CD4-positive, alpha-beta T cell (primary cell): ENCODE measurements at regions not wholly inside any gene's neighbourhood (a gene's known extent, or its start where the extent isn't known, plus 50 kb on each side); places are given as distances from the start of the nearest gene placed in this dataset.

Experiments used
- ATAC-seq: fragments of 200-7000 bp; cut with Tn5 transposase; one replicate; pipeline ENCODE4 v1.10.0; 2022; ENCODE audit warnings: mild to moderate bottlenecking; ENCODE audit not compliant: poor library complexity
- CTCF ChIA-PET: fragments of 350-600 bp; sonication (Branson Sonifier 250); formaldehyde crosslinking; loops from one replicate; lab custom pipeline; 2021; ENCODE audit warnings: antibody characterized with exemption, inconsistent platforms; lab: Charles Lee
- POLR2A ChIA-PET: fragments of 350-600 bp; sonication (Branson Sonifier 250); formaldehyde crosslinking; loops from one replicate; lab custom pipeline; 2021; ENCODE audit warnings: antibody characterized with exemption, inconsistent platforms; lab: Charles Lee
- DNase-seq, 14 experiments: peaks; one replicate each; pipeline ENCODE4 v3.0.0-alpha.2; 2013 to 2020; ENCODE audit warnings: mixed read lengths in 2 of 14
- H3K27ac ChIP-seq, 2 donors: one replicate each; pipeline versions ENCODE4 v1.5.1 to v1.7.0; 2013; ENCODE audit warnings: low read length in 2 of 2, low read depth in 1 of 2, mild to moderate bottlenecking in 1 of 2
- H3K27me3 ChIP-seq, 2 experiments: 1 replicate in 1 of 2; 2 replicates in 1 of 2; pipeline versions ENCODE4 v1.6.1 to v1.7.0; 2013; ENCODE audit warnings: low read length in 2 of 2, control low read depth in 1 of 2, mild to moderate bottlenecking in 1 of 2, moderate library complexity in 1 of 2; ENCODE audit not compliant: insufficient read depth in 2 of 2, control insufficient read depth in 1 of 2
- H3K36me3 ChIP-seq: one replicate; pipeline ENCODE4 v1.6.1; 2013; ENCODE audit warnings: low read length, control low read depth; ENCODE audit not compliant: insufficient read depth
- H3K4me1 ChIP-seq: one replicate; pipeline ENCODE4 v1.6.1; 2013; ENCODE audit warnings: low read length, control low read depth; ENCODE audit not compliant: insufficient read depth
- H3K4me3 ChIP-seq: one replicate; pipeline ENCODE4 v1.5.1; 2013; ENCODE audit warnings: mild to moderate bottlenecking, low read length, moderate library complexity
- H3K9me3 ChIP-seq, 2 experiments: 1 replicate in 1 of 2; 2 replicates in 1 of 2; pipeline versions ENCODE4 v1.6.1 to v1.7.0; 2013; ENCODE audit warnings: low read length in 2 of 2, mild to moderate bottlenecking in 2 of 2, control low read depth in 1 of 2, moderate library complexity in 1 of 2; ENCODE audit not compliant: control insufficient read depth in 1 of 2, insufficient read depth in 1 of 2
- H3K27ac Mint-ChIP-seq: one replicate; pipeline ENCODE4 v1.8.0; 2020; ENCODE audit warnings: mixed read lengths
- H3K27me3 Mint-ChIP-seq: one replicate; pipeline ENCODE4 v1.8.0; 2021; ENCODE audit warnings: mixed read lengths
- H3K36me3 Mint-ChIP-seq: one replicate; pipeline ENCODE4 v1.8.0; 2021; ENCODE audit warnings: low read depth, mixed read lengths
- H3K4me1 Mint-ChIP-seq: one replicate; pipeline ENCODE4 v1.8.0; 2021; ENCODE audit warnings: low read depth, mixed read lengths
- H3K4me3 Mint-ChIP-seq: one replicate; pipeline ENCODE4 v1.8.0; 2020; ENCODE audit warnings: mild to moderate bottlenecking, mixed read lengths
- H3K9me3 Mint-ChIP-seq: one replicate; pipeline ENCODE4 v1.8.0; 2020; ENCODE audit warnings: mixed read lengths
- CTCF ChIP-seq: fragments of 200-600 bp; IDR thresholded peaks from one replicate; pipeline ENCODE4 v1.8.0; 2022; ENCODE audit warnings: antibody characterized with exemption, mild to moderate bottlenecking
- intact Hi-C, 2 experiments: fragments of 100-400 bp; cut with DNase I in 1 of 2; cut with micrococcal nuclease in 1 of 2; formaldehyde crosslinking; loops; one replicate each; pipeline versions ENCODE4 v1.15.1 to v1.9.0; 2023 to 2025; cut with DNase I, micrococcal nuclease

- ATAC-seq (no peak), DNase-seq (no peak)
- Histone ChIP-seq H3K27me3 (peaks cover 4 to 15% of the 10 kb centered on the region in 2 experiments), H3K4me1 (no peaks in the 10 kb centered on the region), H3K9me3 (no peaks in the 10 kb centered on the region), H3K4me3 (no peak overlapping the region), H3K27ac (no peak overlapping the region), H3K36me3 (no peaks in the 10 kb centered on the region)
- TF ChIP-seq CTCF, result no peak
- H3K36me3 Mint-ChIP-seq, result no peaks in the 10 kb centered on the region
- ChIA-PET POLR2A (interaction anchor here (0.7 kb wide), 1 partner anchor 541 kb away, joined by 3 read pairs; no protein-coding TSS in a partner anchor), CTCF (no interaction called here)
- peaks cover 4% of the 10 kb centered on the region for H3K9me3 Mint-ChIP-seq
- H3K4me3 Mint-ChIP-seq, result no peak overlapping the region
- no peaks in the 10 kb centered on the region for H3K4me1 Mint-ChIP-seq
- intact Hi-C loops, result no loop called here
- H3K27ac Mint-ChIP-seq, result no peak overlapping the region
- H3K27me3 Mint-ChIP-seq, result peaks cover 50% of the 10 kb centered on the region
These were observed 328.0 kb upstream of the MDFIC2 start for GRCh38 chr3:70640481-70640880.

- DNase-seq (no peak), ATAC-seq (no peak)
- Mint-ChIP-seq H3K27me3 (peaks cover 39% of the 10 kb centered on the region), H3K9me3 (peaks cover 2% of the 10 kb centered on the region), H3K4me1 (no peaks in the 10 kb centered on the region), H3K27ac (no peak overlapping the region), H3K36me3 (no peaks in the 10 kb centered on the region), H3K4me3 (no peak overlapping the region)
- intact Hi-C loops, result no loop called here
- ChIA-PET CTCF (no interaction called here), POLR2A (no interaction called here)
- no peaks in the 10 kb centered on the region for H3K9me3 ChIP-seq
- no peak for TF ChIP-seq CTCF
- no peak overlapping the region for H3K27ac ChIP-seq
- no peaks in the 10 kb centered on the region for H3K36me3 ChIP-seq
- H3K27me3 ChIP-seq, result peaks cover 2 to 12% of the 10 kb centered on the region in 2 experiments
- no peak overlapping the region for H3K4me3 ChIP-seq
- H3K4me1 ChIP-seq, result no peaks in the 10 kb centered on the region
These were observed 322.9 kb upstream of the MDFIC2 start for GRCh38 chr3:70635301-70635700.

GRCh38 chr3:70631716-70632307 is 319.4 kb upstream of the MDFIC2 start:
- Histone ChIP-seq H3K4me3 (no peak overlapping the region), H3K9me3 (no peaks in the 10 kb centered on the region), H3K4me1 (no peaks in the 10 kb centered on the region), H3K27me3 (peaks cover 0 to 4% of the 10 kb centered on the region in 2 experiments), H3K36me3 (no peaks in the 10 kb centered on the region), H3K27ac (no peak overlapping the region)
- Mint-ChIP-seq H3K4me3 (no peak overlapping the region), H3K27me3 (peaks cover 19% of the 10 kb centered on the region), H3K9me3 (no peaks in the 10 kb centered on the region), H3K36me3 (no peaks in the 10 kb centered on the region), H3K4me1 (no peaks in the 10 kb centered on the region), H3K27ac (no peak overlapping the region)
- no peak for DNase-seq
- intact Hi-C loops, result no loop called here
- ChIA-PET CTCF (no interaction called here), POLR2A (no interaction called here)
- no peak for TF ChIP-seq CTCF
- no peak for ATAC-seq
